ENCODE measurements at regions not wholly inside any gene's neighbourhood (a gene's known extent, or its start where the extent isn't known, plus 50 kb on each side); places are given as distances from the start of the nearest gene placed in this dataset.

- TF ChIP-seq ZNF670 (tag by site-specific recombination; IDR thresholded peaks at IDR 0.05; ENCODE audit: low read depth) (no peak), TCF7L2 (IDR thresholded peaks at IDR 0.05; ENCODE audit: borderline replicate concordance, low read depth, low read length) (no peak), CTCF (tag by site-specific recombination; IDR thresholded peaks at IDR 0.05) (no peak), ZXDB (tag by site-specific recombination; IDR thresholded peaks at IDR 0.05) (no peak), ZNF561 (tag by site-specific recombination; IDR thresholded peaks at IDR 0.05; ENCODE audit: borderline replicate concordance) (no peak), SP3 (tag by site-specific recombination; IDR thresholded peaks at IDR 0.05) (no peak), ZNF140 (tag by site-specific recombination; IDR thresholded peaks at IDR 0.05) (no peak), WT1 (tag by site-specific recombination; IDR thresholded peaks at IDR 0.05) (no peak)
These were observed 525.6 kb downstream of the MDFIC start for GRCh38 chr7:115447495-115447894.
